ENCODE measurements at regions not wholly inside any gene's neighbourhood (a gene's known extent, or its start where the extent isn't known, plus 50 kb on each side); places are given as distances from the start of the nearest gene placed in this dataset.
"Not testable (repeated sequence)": the region's sequence is repeated elsewhere in the genome, so short reads cannot be mapped to it uniquely, and the experiment has no call there.

GRCh38 chr2:193442293-193442692, 1247.6 kb upstream of the TMEFF2 start:
- 34 to 42% methylated on average over 1 of the region's 1 CpG for whole genome bisulfite sequencing, 2 donors
- Histone ChIP-seq H3K36me3 (ENCODE audit: control insufficient read depth in 1 of 2, insufficient read depth in 2 of 2, low read length in 1 of 2) (no peaks in the 10 kb centered on the region), H3K27me3 (ENCODE audit: control insufficient read depth in 1 of 2, insufficient read depth in 2 of 2, low read length in 1 of 2) (no peaks in the 10 kb centered on the region), H3K27ac (ENCODE audit: low read depth in 1 of 2, low read length in 2 of 2) (no peak overlapping the region), H3K4me1 (ENCODE audit: control insufficient read depth in 1 of 2, insufficient read depth in 2 of 2, low read length in 2 of 2) (no peaks in the 10 kb centered on the region), H3K4me3 (ENCODE audit: low read length in 2 of 2) (no peak overlapping the region), H3K9me3 (ENCODE audit: control insufficient read depth, low read length) (no peaks in the 10 kb centered on the region)
- ATAC-seq (ENCODE audit: low FRiP score) = no peak
- intact Hi-C loops (cut with DNase I) = no loop called here
- no peak for DNase-seq

- H3K27ac ChIP-seq (ENCODE audit: low read depth in 1 of 2, low read length in 2 of 2) = no peak overlapping the region
- no peaks in the 10 kb centered on the region for H3K36me3 ChIP-seq (ENCODE audit: control insufficient read depth in 1 of 2, insufficient read depth in 2 of 2, low read length in 1 of 2)
- ATAC-seq (ENCODE audit: low FRiP score) = no peak
Measured at GRCh38 chr2:193428336-193428818, 1233.6 kb upstream of the TMEFF2 start.

GRCh38 chr2:193412368-193412767, 1217.6 kb upstream of the TMEFF2 start:
- H3K27ac ChIP-seq (ENCODE audit: low read depth in 1 of 2, low read length in 2 of 2); H3K4me3 ChIP-seq (ENCODE audit: low read length in 2 of 2); H3K27me3 ChIP-seq (ENCODE audit: control insufficient read depth in 1 of 2, insufficient read depth in 2 of 2, low read length in 1 of 2); ATAC-seq (ENCODE audit: low FRiP score); H3K4me1 ChIP-seq (ENCODE audit: control insufficient read depth in 1 of 2, insufficient read depth in 2 of 2, low read length in 2 of 2); H3K9me3 ChIP-seq (ENCODE audit: control insufficient read depth, low read length); DNase-seq; H3K36me3 ChIP-seq (ENCODE audit: control insufficient read depth in 1 of 2, insufficient read depth in 2 of 2, low read length in 1 of 2); intact Hi-C loops (cut with DNase I): not testable (repeated sequence)
- WGBS, 2 donors = 91 to 95% methylated on average over 5 of the region's 5 CpGs

More at GRCh38 chr2:193428336-193428818, 1233.6 kb upstream of the TMEFF2 start:
- no peaks in the 10 kb centered on the region for H3K27me3 ChIP-seq (ENCODE audit: control insufficient read depth in 1 of 2, insufficient read depth in 2 of 2, low read length in 1 of 2)
- DNase-seq = no peak
- H3K4me3 ChIP-seq (ENCODE audit: low read length in 2 of 2) = no peak overlapping the region
- intact Hi-C loops (cut with DNase I) = no loop called here
- WGBS, 2 donors = 18 to 25% methylated on average over 3 of the region's 3 CpGs
- H3K4me1 ChIP-seq (ENCODE audit: control insufficient read depth in 1 of 2, insufficient read depth in 2 of 2, low read length in 2 of 2) = no peaks in the 10 kb centered on the region
- H3K9me3 ChIP-seq (ENCODE audit: control insufficient read depth, low read length) = no peaks in the 10 kb centered on the region

- DNase-seq (no peak), ATAC-seq (ENCODE audit: low FRiP score) (no peak)
- Histone ChIP-seq H3K36me3 (ENCODE audit: control insufficient read depth in 1 of 2, insufficient read depth in 2 of 2, low read length in 1 of 2) (no peaks in the 10 kb centered on the region), H3K4me1 (ENCODE audit: control insufficient read depth in 1 of 2, insufficient read depth in 2 of 2, low read length in 2 of 2) (no peaks in the 10 kb centered on the region), H3K27me3 (ENCODE audit: control insufficient read depth in 1 of 2, insufficient read depth in 2 of 2, low read length in 1 of 2) (no peaks in the 10 kb centered on the region), H3K27ac (ENCODE audit: low read depth in 1 of 2, low read length in 2 of 2) (no peak overlapping the region), H3K9me3 (ENCODE audit: control insufficient read depth, low read length) (no peaks in the 10 kb centered on the region), H3K4me3 (ENCODE audit: low read length in 2 of 2) (no peak overlapping the region)
- WGBS, 2 donors = 89 to 96% methylated on average over 1 of the region's 1 CpG
- intact Hi-C loops (cut with DNase I) = no loop called here
Measured at GRCh38 chr2:193409951-193410350, 1215.2 kb upstream of the TMEFF2 start.

GRCh38 chr2:193382583-193382982, 1187.8 kb upstream of the TMEFF2 start:
- Histone ChIP-seq H3K36me3 (ENCODE audit: control insufficient read depth in 1 of 2, insufficient read depth in 2 of 2, low read length in 1 of 2) (no peaks in the 10 kb centered on the region), H3K27ac (ENCODE audit: low read depth in 1 of 2, low read length in 2 of 2) (no peak overlapping the region), H3K4me1 (ENCODE audit: control insufficient read depth in 1 of 2, insufficient read depth in 2 of 2, low read length in 2 of 2) (no peaks in the 10 kb centered on the region), H3K9me3 (ENCODE audit: control insufficient read depth, low read length) (no peaks in the 10 kb centered on the region), H3K4me3 (ENCODE audit: low read length in 2 of 2) (no peak overlapping the region), H3K27me3 (ENCODE audit: control insufficient read depth in 1 of 2, insufficient read depth in 2 of 2, low read length in 1 of 2) (no peaks in the 10 kb centered on the region)
- intact Hi-C loops (cut with DNase I) = no loop called here
- WGBS, 2 donors = 38 to 42% methylated on average over 2 of the region's 2 CpGs
- no peak for ATAC-seq (ENCODE audit: low FRiP score)
- no peak for DNase-seq

- DNase-seq = no peak
- no peaks in the 10 kb centered on the region for H3K9me3 ChIP-seq (ENCODE audit: control insufficient read depth, low read length)
- H3K27ac ChIP-seq (ENCODE audit: low read depth in 1 of 2, low read length in 2 of 2) = no peak overlapping the region
- no peaks in the 10 kb centered on the region for H3K4me1 ChIP-seq (ENCODE audit: control insufficient read depth in 1 of 2, insufficient read depth in 2 of 2, low read length in 2 of 2)
- H3K36me3 ChIP-seq (ENCODE audit: control insufficient read depth in 1 of 2, insufficient read depth in 2 of 2, low read length in 1 of 2) = no peaks in the 10 kb centered on the region
- H3K27me3 ChIP-seq (ENCODE audit: control insufficient read depth in 1 of 2, insufficient read depth in 2 of 2, low read length in 1 of 2) = no peaks in the 10 kb centered on the region
- no peak for ATAC-seq (ENCODE audit: low FRiP score)
- intact Hi-C loops (cut with DNase I) = no loop called here
- H3K4me3 ChIP-seq (ENCODE audit: low read length in 2 of 2) = no peak overlapping the region
Measured at GRCh38 chr2:193377789-193378188, 1183.1 kb upstream of the TMEFF2 start.

- DNase-seq = no peak
- no peak for ATAC-seq (ENCODE audit: low FRiP score)
- WGBS, 2 donors = 38 to 39% methylated on average over 3 of the region's 3 CpGs
- H3K4me1 ChIP-seq (ENCODE audit: control insufficient read depth in 1 of 2, insufficient read depth in 2 of 2, low read length in 2 of 2) = no peaks in the 10 kb centered on the region
- intact Hi-C loops (cut with DNase I) = no loop called here
- no peaks in the 10 kb centered on the region for H3K27me3 ChIP-seq (ENCODE audit: control insufficient read depth in 1 of 2, insufficient read depth in 2 of 2, low read length in 1 of 2)
- no peak overlapping the region for H3K4me3 ChIP-seq (ENCODE audit: low read length in 2 of 2)
- H3K36me3 ChIP-seq (ENCODE audit: control insufficient read depth in 1 of 2, insufficient read depth in 2 of 2, low read length in 1 of 2) = no peaks in the 10 kb centered on the region
- no peak overlapping the region for H3K27ac ChIP-seq (ENCODE audit: low read depth in 1 of 2, low read length in 2 of 2)
- no peaks in the 10 kb centered on the region for H3K9me3 ChIP-seq (ENCODE audit: control insufficient read depth, low read length)
Measured at GRCh38 chr2:193373120-193373519, 1178.4 kb upstream of the TMEFF2 start.

- WGBS, 2 donors = 74 to 77% methylated on average over 7 of the region's 7 CpGs
- DNase-seq (no peak), ATAC-seq (ENCODE audit: low FRiP score) (no peak)
- no peaks in the 10 kb centered on the region for H3K9me3 ChIP-seq (ENCODE audit: control insufficient read depth, low read length)
- intact Hi-C loops (cut with DNase I) = no loop called here
- no peaks in the 10 kb centered on the region for H3K4me1 ChIP-seq (ENCODE audit: control insufficient read depth in 1 of 2, insufficient read depth in 2 of 2, low read length in 2 of 2)
- H3K4me3 ChIP-seq (ENCODE audit: low read length in 2 of 2) = no peak overlapping the region
- H3K36me3 ChIP-seq (ENCODE audit: control insufficient read depth in 1 of 2, insufficient read depth in 2 of 2, low read length in 1 of 2) = no peaks in the 10 kb centered on the region
- H3K27me3 ChIP-seq (ENCODE audit: control insufficient read depth in 1 of 2, insufficient read depth in 2 of 2, low read length in 1 of 2) = no peaks in the 10 kb centered on the region
- no peak overlapping the region for H3K27ac ChIP-seq (ENCODE audit: low read depth in 1 of 2, low read length in 2 of 2)
Measured at GRCh38 chr2:193371200-193371599, 1176.5 kb upstream of the TMEFF2 start.

GRCh38 chr2:193368615-193369014, 1173.9 kb upstream of the TMEFF2 start:
- H3K9me3 ChIP-seq (ENCODE audit: control insufficient read depth, low read length) = no peaks in the 10 kb centered on the region
- no peak overlapping the region for H3K4me3 ChIP-seq (ENCODE audit: low read length in 2 of 2)
- intact Hi-C loops (cut with DNase I) = no loop called here
- no peaks in the 10 kb centered on the region for H3K36me3 ChIP-seq (ENCODE audit: control insufficient read depth in 1 of 2, insufficient read depth in 2 of 2, low read length in 1 of 2)
- no peaks in the 10 kb centered on the region for H3K27me3 ChIP-seq (ENCODE audit: control insufficient read depth in 1 of 2, insufficient read depth in 2 of 2, low read length in 1 of 2)
- no peak for ATAC-seq (ENCODE audit: low FRiP score)
- no peaks in the 10 kb centered on the region for H3K4me1 ChIP-seq (ENCODE audit: control insufficient read depth in 1 of 2, insufficient read depth in 2 of 2, low read length in 2 of 2)
- H3K27ac ChIP-seq (ENCODE audit: low read depth in 1 of 2, low read length in 2 of 2) = no peak overlapping the region
- no peak for DNase-seq

Data from aorta (tissue), 5 donors.